ENCODE measurements at regions not wholly inside any gene's neighbourhood (a gene's known extent, or its start where the extent isn't known, plus 50 kb on each side); places are given as distances from the start of the nearest gene placed in this dataset.
"Not testable (repeated sequence)": the region's sequence is repeated elsewhere in the genome, so short reads cannot be mapped to it uniquely, and the experiment has no call there.

- Mint-ChIP-seq H3K27ac (no peak overlapping the region), H3K9me3 (no peaks in the 10 kb centered on the region), H3K4me1 (ENCODE audit: low read depth in 2 of 2) (no peaks in the 10 kb centered on the region), H3K36me3 (no peaks in the 10 kb centered on the region), H3K27me3 (no peaks in the 10 kb centered on the region), H3K4me3 (no peak overlapping the region)
- DNase-seq (ENCODE audit: low spot score): no peak
- ATAC-seq: no peak
Observed at GRCh38 chr6:21726676-21727075, 133.1 kb downstream of the SOX4 start.

GRCh38 chr6:21728141-21728540, 134.6 kb downstream of the SOX4 start:
- no peak overlapping the region for H3K27ac Mint-ChIP-seq
- no peak for ATAC-seq

GRCh38 chr6:21729431-21729830, 135.9 kb downstream of the SOX4 start:
- no peak overlapping the region for H3K27ac Mint-ChIP-seq
- ATAC-seq (no peak), DNase-seq (ENCODE audit: low spot score) (no peak)
- H3K36me3 Mint-ChIP-seq: no peaks in the 10 kb centered on the region
- H3K4me1 Mint-ChIP-seq (ENCODE audit: low read depth in 2 of 2): no peaks in the 10 kb centered on the region
- H3K4me3 Mint-ChIP-seq: no peak overlapping the region
- H3K27me3 Mint-ChIP-seq: no peaks in the 10 kb centered on the region
- H3K9me3 Mint-ChIP-seq: no peaks in the 10 kb centered on the region

More at GRCh38 chr6:21728141-21728540, 134.6 kb downstream of the SOX4 start:
- Mint-ChIP-seq H3K4me1 (ENCODE audit: low read depth in 2 of 2) (no peaks in the 10 kb centered on the region), H3K4me3 (no peak overlapping the region), H3K9me3 (no peaks in the 10 kb centered on the region), H3K27me3 (no peaks in the 10 kb centered on the region), H3K36me3 (no peaks in the 10 kb centered on the region)
- DNase-seq (ENCODE audit: low spot score): no peak

- DNase-seq (ENCODE audit: low spot score) (no peak), ATAC-seq (no peak)
- Mint-ChIP-seq H3K27me3 (no peaks in the 10 kb centered on the region), H3K27ac (no peak overlapping the region), H3K36me3 (no peaks in the 10 kb centered on the region), H3K4me1 (ENCODE audit: low read depth in 2 of 2) (no peaks in the 10 kb centered on the region), H3K4me3 (no peak overlapping the region), H3K9me3 (no peaks in the 10 kb centered on the region)
Observed at GRCh38 chr6:21730533-21730932, 137.0 kb downstream of the SOX4 start.

GRCh38 chr6:21731411-21732031, 138.0 kb downstream of the SOX4 start:
- DNase-seq (ENCODE audit: low spot score): no peak
- ATAC-seq: no peak
- Mint-ChIP-seq H3K4me1 (ENCODE audit: low read depth in 2 of 2) (no peaks in the 10 kb centered on the region), H3K36me3 (no peaks in the 10 kb centered on the region), H3K27me3 (peaks cover 0 to 7% of the 10 kb centered on the region in 2 donors), H3K4me3 (no peak overlapping the region), H3K9me3 (no peaks in the 10 kb centered on the region), H3K27ac (no peak overlapping the region)

GRCh38 chr6:21732032-21732730, 138.6 kb downstream of the SOX4 start:
- DNase-seq (ENCODE audit: low spot score); ATAC-seq; H3K4me1 Mint-ChIP-seq (ENCODE audit: low read depth in 2 of 2); H3K36me3 Mint-ChIP-seq; H3K9me3 Mint-ChIP-seq; H3K4me3 Mint-ChIP-seq; H3K27me3 Mint-ChIP-seq; H3K27ac Mint-ChIP-seq: not testable (repeated sequence)

- Mint-ChIP-seq H3K27me3 (peaks cover 3 to 13% of the 10 kb centered on the region in 2 donors), H3K9me3 (no peaks in the 10 kb centered on the region), H3K4me1 (ENCODE audit: low read depth in 2 of 2) (no peaks in the 10 kb centered on the region), H3K4me3 (no peak overlapping the region), H3K36me3 (no peaks in the 10 kb centered on the region), H3K27ac (no peak overlapping the region)
- ATAC-seq (no peak), DNase-seq (ENCODE audit: low spot score) (no peak)
Observed at GRCh38 chr6:21732731-21733130, 139.2 kb downstream of the SOX4 start.

GRCh38 chr6:21733311-21733710, 139.8 kb downstream of the SOX4 start:
- no peak overlapping the region for H3K4me3 Mint-ChIP-seq
- no peak overlapping the region for H3K27ac Mint-ChIP-seq
- H3K4me1 Mint-ChIP-seq (ENCODE audit: low read depth in 2 of 2): no peaks in the 10 kb centered on the region
- H3K36me3 Mint-ChIP-seq: no peaks in the 10 kb centered on the region
- DNase-seq (ENCODE audit: low spot score) (no peak), ATAC-seq (no peak)
- peaks cover 3 to 15% of the 10 kb centered on the region in 2 donors for H3K27me3 Mint-ChIP-seq
- no peaks in the 10 kb centered on the region for H3K9me3 Mint-ChIP-seq

GRCh38 chr6:21734204-21734603, 140.7 kb downstream of the SOX4 start:
- Mint-ChIP-seq H3K27me3 (peaks cover 3 to 17% of the 10 kb centered on the region in 2 donors), H3K27ac (no peak overlapping the region), H3K36me3 (no peaks in the 10 kb centered on the region), H3K9me3 (no peaks in the 10 kb centered on the region), H3K4me1 (ENCODE audit: low read depth in 2 of 2) (no peaks in the 10 kb centered on the region), H3K4me3 (no peak overlapping the region)
- ATAC-seq (no peak), DNase-seq (ENCODE audit: low spot score) (no peak)

- Mint-ChIP-seq H3K4me3 (no peak overlapping the region), H3K27me3 (peaks cover 3 to 23% of the 10 kb centered on the region in 2 donors), H3K36me3 (no peaks in the 10 kb centered on the region), H3K27ac (no peak overlapping the region), H3K4me1 (ENCODE audit: low read depth in 2 of 2) (no peaks in the 10 kb centered on the region), H3K9me3 (no peaks in the 10 kb centered on the region)
- ATAC-seq (no peak), DNase-seq (ENCODE audit: low spot score) (no peak)
Observed at GRCh38 chr6:21738180-21739094, 144.9 kb downstream of the SOX4 start.

- no peaks in the 10 kb centered on the region for H3K4me1 Mint-ChIP-seq (ENCODE audit: low read depth in 2 of 2)
- H3K27me3 Mint-ChIP-seq: peaks cover 3 to 23% of the 10 kb centered on the region in 2 donors
- H3K27ac Mint-ChIP-seq: no peak overlapping the region
- H3K36me3 Mint-ChIP-seq: no peaks in the 10 kb centered on the region
- DNase-seq (ENCODE audit: low spot score) (no peak), ATAC-seq (no peak)
- no peaks in the 10 kb centered on the region for H3K9me3 Mint-ChIP-seq
- no peak overlapping the region for H3K4me3 Mint-ChIP-seq
Observed at GRCh38 chr6:21739241-21739640, 145.7 kb downstream of the SOX4 start.

GRCh38 chr6:21739838-21740237, 146.3 kb downstream of the SOX4 start:
- no peaks in the 10 kb centered on the region for H3K4me1 Mint-ChIP-seq (ENCODE audit: low read depth in 2 of 2)
- H3K27me3 Mint-ChIP-seq: peaks cover 3 to 23% of the 10 kb centered on the region in 2 donors
- no peaks in the 10 kb centered on the region for H3K9me3 Mint-ChIP-seq
- no peak for DNase-seq (ENCODE audit: low spot score)
- H3K4me3 Mint-ChIP-seq: no peak overlapping the region
- no peak overlapping the region for H3K27ac Mint-ChIP-seq
- ATAC-seq: no peak
- no peaks in the 10 kb centered on the region for H3K36me3 Mint-ChIP-seq

GRCh38 chr6:21740376-21741124, 147.0 kb downstream of the SOX4 start:
- H3K27me3 Mint-ChIP-seq: peaks cover 3 to 23% of the 10 kb centered on the region in 2 donors
- no peaks in the 10 kb centered on the region for H3K9me3 Mint-ChIP-seq
- no peaks in the 10 kb centered on the region for H3K36me3 Mint-ChIP-seq
- DNase-seq (ENCODE audit: low spot score) (no peak), ATAC-seq (no peak)
- H3K4me3 Mint-ChIP-seq: no peak overlapping the region
- H3K4me1 Mint-ChIP-seq (ENCODE audit: low read depth in 2 of 2): no peaks in the 10 kb centered on the region
- no peak overlapping the region for H3K27ac Mint-ChIP-seq

Measured in natural killer cell treated with Interleukin-12 subunit alpha and Interleukin-12 subunit beta and Interleukin-15 and Interleukin-18, amount 100 ng/mL, for 72 hours (primary cell).